ENCODE measurements at regions not wholly inside any gene's neighbourhood (a gene's known extent, or its start where the extent isn't known, plus 50 kb on each side); places are given as distances from the start of the nearest gene placed in this dataset.

- Mint-ChIP-seq H3K27me3 (ENCODE audit: unreplicated experiment) (peaks cover 34% of the 10 kb centered on the region), H3K4me3 (ENCODE audit: low read depth, unreplicated experiment) (no peak overlapping the region), H3K9me3 (ENCODE audit: low read depth, unreplicated experiment) (peaks cover 4% of the 10 kb centered on the region), H3K27ac (ENCODE audit: unreplicated experiment) (no peak overlapping the region), H3K4me1 (ENCODE audit: low read depth, unreplicated experiment) (no peaks in the 10 kb centered on the region), H3K36me3 (ENCODE audit: insufficient read depth, unreplicated experiment) (no peaks in the 10 kb centered on the region)
- intact Hi-C loops (cut with micrococcal nuclease; ENCODE audit: unreplicated experiment) = no loop called here
- BruUV-seq (replicated peaks) = no TSS peak
- no peak for TF ChIP-seq CTCF (IDR thresholded peaks at IDR 0.05; ENCODE audit: unreplicated experiment)
- no peak for DNase-seq
- CTCF ChIA-PET = interaction anchor here (0.6 kb wide), 1 partner anchor 11 kb away, joined by 5 read pairs; no protein-coding TSS in a partner anchor
Measured at GRCh38 chr1:143661418-143662101, 310.2 kb downstream of the FAM72C start.

GRCh38 chr1:143660354-143660941, 311.3 kb downstream of the FAM72C start:
- H3K27me3 Mint-ChIP-seq (ENCODE audit: unreplicated experiment) = peaks cover 28% of the 10 kb centered on the region
- BruUV-seq (replicated peaks) = no TSS peak
- H3K4me1 Mint-ChIP-seq (ENCODE audit: low read depth, unreplicated experiment) = no peaks in the 10 kb centered on the region
- CTCF ChIA-PET = no interaction called here
- no peak overlapping the region for H3K4me3 Mint-ChIP-seq (ENCODE audit: low read depth, unreplicated experiment)
- no peaks in the 10 kb centered on the region for H3K36me3 Mint-ChIP-seq (ENCODE audit: insufficient read depth, unreplicated experiment)
- H3K9me3 Mint-ChIP-seq (ENCODE audit: low read depth, unreplicated experiment) = peaks cover 7% of the 10 kb centered on the region
- H3K27ac Mint-ChIP-seq (ENCODE audit: unreplicated experiment) = no peak overlapping the region
- no peak for DNase-seq
- intact Hi-C loops (cut with micrococcal nuclease; ENCODE audit: unreplicated experiment) = no loop called here
- TF ChIP-seq CTCF (IDR thresholded peaks at IDR 0.05; ENCODE audit: unreplicated experiment) = no peak

GRCh38 chr1:143653429-143653802, 318.4 kb downstream of the FAM72C start:
- H3K4me1 Mint-ChIP-seq (ENCODE audit: low read depth, unreplicated experiment) = no peaks in the 10 kb centered on the region
- no TSS peak for BruUV-seq (replicated peaks)
- intact Hi-C loops (cut with micrococcal nuclease; ENCODE audit: unreplicated experiment) = no loop called here
- peaks cover 8% of the 10 kb centered on the region for H3K9me3 Mint-ChIP-seq (ENCODE audit: low read depth, unreplicated experiment)
- no peaks in the 10 kb centered on the region for H3K36me3 Mint-ChIP-seq (ENCODE audit: insufficient read depth, unreplicated experiment)
- peaks cover 10% of the 10 kb centered on the region for H3K27me3 Mint-ChIP-seq (ENCODE audit: unreplicated experiment)
- no peak overlapping the region for H3K4me3 Mint-ChIP-seq (ENCODE audit: low read depth, unreplicated experiment)
- H3K27ac Mint-ChIP-seq (ENCODE audit: unreplicated experiment) = no peak overlapping the region
- no peak for DNase-seq
- CTCF ChIA-PET = no interaction called here
- TF ChIP-seq CTCF (IDR thresholded peaks at IDR 0.05; ENCODE audit: unreplicated experiment) = no peak

- Mint-ChIP-seq H3K27me3 (ENCODE audit: unreplicated experiment) (peaks cover 9% of the 10 kb centered on the region), H3K27ac (ENCODE audit: unreplicated experiment) (no peak overlapping the region), H3K9me3 (ENCODE audit: low read depth, unreplicated experiment) (peaks cover 8% of the 10 kb centered on the region), H3K36me3 (ENCODE audit: insufficient read depth, unreplicated experiment) (no peaks in the 10 kb centered on the region), H3K4me1 (ENCODE audit: low read depth, unreplicated experiment) (no peaks in the 10 kb centered on the region), H3K4me3 (ENCODE audit: low read depth, unreplicated experiment) (no peak overlapping the region)
- no TSS peak for BruUV-seq (replicated peaks)
- no peak for DNase-seq
- intact Hi-C loops (cut with micrococcal nuclease; ENCODE audit: unreplicated experiment) = no loop called here
- TF ChIP-seq CTCF (IDR thresholded peaks at IDR 0.05; ENCODE audit: unreplicated experiment) = no peak
- CTCF ChIA-PET = no interaction called here
Measured at GRCh38 chr1:143652744-143653428, 318.9 kb downstream of the FAM72C start.

All from Calu3 (cell line).